ENCODE measurements at regions not wholly inside any gene's neighbourhood (a gene's known extent, or its start where the extent isn't known, plus 50 kb on each side); places are given as distances from the start of the nearest gene placed in this dataset.

GRCh38 chr15:81830520-81830919 lies 215.3 kb downstream of the MEX3B start:
- no peak for TF ChIP-seq TAF1 (IDR thresholded peaks at IDR 0.05; ENCODE audit: borderline replicate concordance, low read depth, low read length)
- no peak for TF ChIP-seq POLR2AphosphoS5 (IDR thresholded peaks at IDR 0.05; ENCODE audit: low read depth, low read length)
- TF ChIP-seq POLR2A (IDR thresholded peaks at IDR 0.05; ENCODE audit: low read depth, low read length), result no peak
